ENCODE measurements at regions not wholly inside any gene's neighbourhood (a gene's known extent, or its start where the extent isn't known, plus 50 kb on each side); places are given as distances from the start of the nearest gene placed in this dataset.
"Not testable (repeated sequence)": the region's sequence is repeated elsewhere in the genome, so short reads cannot be mapped to it uniquely, and the experiment has no call there.

GRCh38 chr4:150004481-150004880, 73.8 kb upstream of the DCLK2 start:
- Mint-ChIP-seq H3K27ac (no peak overlapping the region), H3K4me3 (no peak overlapping the region), H3K27me3 (peaks cover 20% of the 10 kb centered on the region), H3K4me1 (peaks cover 3% of the 10 kb centered on the region), H3K36me3 (ENCODE audit: low read depth) (no peaks in the 10 kb centered on the region)
- ATAC-seq (no peak), DNase-seq (no peak)
- no peaks in the 10 kb centered on the region for H3K9me3 ChIP-seq (ENCODE audit: control insufficient read depth, low read length, poor library complexity, severe bottlenecking)

- H3K27me3 Mint-ChIP-seq = peaks cover 20% of the 10 kb centered on the region
- DNase-seq (no peak), ATAC-seq (no peak)
- H3K4me3 Mint-ChIP-seq = no peak overlapping the region
- no peaks in the 10 kb centered on the region for H3K9me3 ChIP-seq (ENCODE audit: control insufficient read depth, low read length, poor library complexity, severe bottlenecking)
- no peak overlapping the region for H3K27ac Mint-ChIP-seq
- no peaks in the 10 kb centered on the region for H3K36me3 Mint-ChIP-seq (ENCODE audit: low read depth)
- peaks cover 3% of the 10 kb centered on the region for H3K4me1 Mint-ChIP-seq
These were observed 72.7 kb upstream of the DCLK2 start for GRCh38 chr4:150005537-150005936.

- H3K36me3 Mint-ChIP-seq (ENCODE audit: low read depth) = no peaks in the 10 kb centered on the region
- no peak for ATAC-seq
- H3K27me3 Mint-ChIP-seq = peaks cover 19% of the 10 kb centered on the region
- no peaks in the 10 kb centered on the region for H3K9me3 ChIP-seq (ENCODE audit: control insufficient read depth, low read length, poor library complexity, severe bottlenecking)
- H3K4me3 Mint-ChIP-seq = no peak overlapping the region
- no peak overlapping the region for H3K27ac Mint-ChIP-seq
- no peak for DNase-seq
- H3K4me1 Mint-ChIP-seq = peaks cover 3% of the 10 kb centered on the region
These were observed 72.0 kb upstream of the DCLK2 start for GRCh38 chr4:150006197-150006596.

- H3K36me3 Mint-ChIP-seq (ENCODE audit: low read depth) = no peaks in the 10 kb centered on the region
- no peak for ATAC-seq
These were observed 70.7 kb upstream of the DCLK2 start for GRCh38 chr4:150007512-150007911.

GRCh38 chr4:150008546-150008945, 69.7 kb upstream of the DCLK2 start:
- Mint-ChIP-seq H3K4me3 (no peak overlapping the region), H3K4me1 (peaks cover 3% of the 10 kb centered on the region), H3K27ac (no peak overlapping the region), H3K36me3 (ENCODE audit: low read depth) (no peaks in the 10 kb centered on the region), H3K27me3 (peaks cover 6% of the 10 kb centered on the region)
- no peak for ATAC-seq
- no peak for DNase-seq
- H3K9me3 ChIP-seq (ENCODE audit: control insufficient read depth, low read length, poor library complexity, severe bottlenecking) = no peaks in the 10 kb centered on the region

More at GRCh38 chr4:150007512-150007911, 70.7 kb upstream of the DCLK2 start:
- Mint-ChIP-seq H3K27ac (no peak overlapping the region), H3K27me3 (peaks cover 12% of the 10 kb centered on the region), H3K4me3 (no peak overlapping the region), H3K4me1 (peaks cover 3% of the 10 kb centered on the region)
- no peaks in the 10 kb centered on the region for H3K9me3 ChIP-seq (ENCODE audit: control insufficient read depth, low read length, poor library complexity, severe bottlenecking)
- no peak for DNase-seq

GRCh38 chr4:150009533-150009932, 68.7 kb upstream of the DCLK2 start:
- no peak overlapping the region for H3K4me3 Mint-ChIP-seq
- H3K27me3 Mint-ChIP-seq = peaks cover 6% of the 10 kb centered on the region
- H3K36me3 Mint-ChIP-seq (ENCODE audit: low read depth) = no peaks in the 10 kb centered on the region
- no peak overlapping the region for H3K27ac Mint-ChIP-seq
- no peak for ATAC-seq
- no peaks in the 10 kb centered on the region for H3K9me3 ChIP-seq (ENCODE audit: control insufficient read depth, low read length, poor library complexity, severe bottlenecking)
- peaks cover 3% of the 10 kb centered on the region for H3K4me1 Mint-ChIP-seq
- DNase-seq = no peak

GRCh38 chr4:150010525-150011126, 67.6 kb upstream of the DCLK2 start:
- ATAC-seq (no peak), DNase-seq (no peak)
- Mint-ChIP-seq H3K27ac (no peak overlapping the region), H3K36me3 (ENCODE audit: low read depth) (no peaks in the 10 kb centered on the region), H3K27me3 (peaks cover 4% of the 10 kb centered on the region), H3K4me3 (no peak overlapping the region), H3K4me1 (peaks cover 2% of the 10 kb centered on the region)
- no peaks in the 10 kb centered on the region for H3K9me3 ChIP-seq (ENCODE audit: control insufficient read depth, low read length, poor library complexity, severe bottlenecking)

- H3K9me3 ChIP-seq (ENCODE audit: control insufficient read depth, low read length, poor library complexity, severe bottlenecking) = no peaks in the 10 kb centered on the region
- no peak overlapping the region for H3K27ac Mint-ChIP-seq
- no peaks in the 10 kb centered on the region for H3K36me3 Mint-ChIP-seq (ENCODE audit: low read depth)
- H3K4me1 Mint-ChIP-seq = no peaks in the 10 kb centered on the region
- no peak for ATAC-seq
- no peak for DNase-seq
- no peak overlapping the region for H3K4me3 Mint-ChIP-seq
- H3K27me3 Mint-ChIP-seq = peaks cover 18% of the 10 kb centered on the region
These were observed 65.3 kb upstream of the DCLK2 start for GRCh38 chr4:150012851-150013360.

- H3K9me3 ChIP-seq (ENCODE audit: control insufficient read depth, low read length, poor library complexity, severe bottlenecking); H3K4me1 Mint-ChIP-seq; DNase-seq; ATAC-seq; H3K4me3 Mint-ChIP-seq; H3K36me3 Mint-ChIP-seq (ENCODE audit: low read depth); H3K27ac Mint-ChIP-seq: not testable (repeated sequence)
- H3K27me3 Mint-ChIP-seq = peaks cover 19% of the 10 kb centered on the region
These were observed 62.3 kb upstream of the DCLK2 start for GRCh38 chr4:150015910-150016309.

GRCh38 chr4:150016621-150017020, 61.6 kb upstream of the DCLK2 start:
- H3K9me3 ChIP-seq (ENCODE audit: control insufficient read depth, low read length, poor library complexity, severe bottlenecking) = not testable (repeated sequence)

GRCh38 chr4:150018257-150018656, 60.0 kb upstream of the DCLK2 start:
- Mint-ChIP-seq H3K27ac (no peak overlapping the region), H3K4me1 (no peaks in the 10 kb centered on the region), H3K36me3 (ENCODE audit: low read depth) (no peaks in the 10 kb centered on the region), H3K27me3 (peaks cover 24% of the 10 kb centered on the region), H3K4me3 (no peak overlapping the region)
- H3K9me3 ChIP-seq (ENCODE audit: control insufficient read depth, low read length, poor library complexity, severe bottlenecking) = no peaks in the 10 kb centered on the region
- DNase-seq (no peak), ATAC-seq (no peak)

More at GRCh38 chr4:150016621-150017020, 61.6 kb upstream of the DCLK2 start:
- peaks cover 19% of the 10 kb centered on the region for H3K27me3 Mint-ChIP-seq
- H3K27ac Mint-ChIP-seq; ATAC-seq; H3K4me3 Mint-ChIP-seq; DNase-seq; H3K36me3 Mint-ChIP-seq (ENCODE audit: low read depth); H3K4me1 Mint-ChIP-seq: not testable (repeated sequence)

GRCh38 chr4:150021483-150021882, 56.8 kb upstream of the DCLK2 start:
- no peak for ATAC-seq
- DNase-seq = no peak
- H3K4me1 Mint-ChIP-seq = no peaks in the 10 kb centered on the region
- H3K36me3 Mint-ChIP-seq (ENCODE audit: low read depth) = no peaks in the 10 kb centered on the region
- peaks cover 18% of the 10 kb centered on the region for H3K27me3 Mint-ChIP-seq
- H3K27ac Mint-ChIP-seq = no peak overlapping the region
- H3K4me3 Mint-ChIP-seq = no peak overlapping the region
- H3K9me3 ChIP-seq (ENCODE audit: control insufficient read depth, low read length, poor library complexity, severe bottlenecking) = no peaks in the 10 kb centered on the region

- ATAC-seq (no peak), DNase-seq (no peak)
- no peaks in the 10 kb centered on the region for H3K9me3 ChIP-seq (ENCODE audit: control insufficient read depth, low read length, poor library complexity, severe bottlenecking)
- H3K4me3 Mint-ChIP-seq = no peak overlapping the region
- H3K36me3 Mint-ChIP-seq (ENCODE audit: low read depth) = no peaks in the 10 kb centered on the region
- peaks cover 7% of the 10 kb centered on the region for H3K27me3 Mint-ChIP-seq
- H3K4me1 Mint-ChIP-seq = no peaks in the 10 kb centered on the region
- no peak overlapping the region for H3K27ac Mint-ChIP-seq
These were observed 54.8 kb upstream of the DCLK2 start for GRCh38 chr4:150023489-150023888.

- not testable (repeated sequence) for H3K27me3 Mint-ChIP-seq; H3K9me3 ChIP-seq (ENCODE audit: control insufficient read depth, low read length, poor library complexity, severe bottlenecking); H3K27ac Mint-ChIP-seq; H3K4me1 Mint-ChIP-seq; H3K4me3 Mint-ChIP-seq; DNase-seq; ATAC-seq; H3K36me3 Mint-ChIP-seq (ENCODE audit: low read depth)
These were observed 51.3 kb upstream of the DCLK2 start for GRCh38 chr4:150026987-150027386.
